NB4 (cell line): ENCODE measurements at regions not wholly inside any gene's neighbourhood (a gene's known extent, or its start where the extent isn't known, plus 50 kb on each side); places are given as distances from the start of the nearest gene placed in this dataset.

Experiments used
- MYC ChIP-seq: IDR thresholded peaks from 2 replicates; pipeline ENCODE4 v1.6.1; 2011; ENCODE audit warnings: low read depth, low read length
- POLR2A ChIP-seq: IDR thresholded peaks from 2 replicates; pipeline ENCODE4 v1.6.1; 2011; ENCODE audit warnings: mild to moderate bottlenecking; ENCODE audit not compliant: insufficient read length; ENCODE audit errors: extremely low read depth
- TF ChIP-seq, protein P1 (sequence below): IDR thresholded peaks from one replicate; pipeline ENCODE4 v1.5.1; 2012; ENCODE audit warnings: low read depth, low read length
- TF ChIP-seq, protein P2 (sequence below): IDR thresholded peaks from 2 replicates; pipeline ENCODE4 v1.6.1; 2011; ENCODE audit warnings: low read depth, low read length

DNA sequence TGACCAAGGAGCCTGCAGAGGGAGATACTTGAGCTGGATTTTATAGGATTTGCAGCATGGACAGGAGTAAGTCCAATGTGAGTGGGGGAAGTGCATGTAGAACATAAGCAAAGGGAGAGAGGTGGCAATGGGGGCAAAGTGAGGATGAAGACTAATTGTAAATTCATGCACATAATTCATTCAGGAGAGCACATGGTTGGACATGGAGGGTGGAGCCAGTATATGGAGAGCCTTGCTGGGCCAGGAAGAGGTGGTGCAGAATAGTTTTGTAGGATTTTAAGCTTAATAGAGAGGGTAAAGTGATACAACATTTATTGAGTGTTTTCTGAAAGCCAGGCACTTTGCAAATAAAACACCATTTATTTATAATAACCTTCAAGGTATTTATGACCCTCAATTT lies 274.3 kb upstream of the C11orf87 start:
- TF ChIP-seq, protein P1, sequence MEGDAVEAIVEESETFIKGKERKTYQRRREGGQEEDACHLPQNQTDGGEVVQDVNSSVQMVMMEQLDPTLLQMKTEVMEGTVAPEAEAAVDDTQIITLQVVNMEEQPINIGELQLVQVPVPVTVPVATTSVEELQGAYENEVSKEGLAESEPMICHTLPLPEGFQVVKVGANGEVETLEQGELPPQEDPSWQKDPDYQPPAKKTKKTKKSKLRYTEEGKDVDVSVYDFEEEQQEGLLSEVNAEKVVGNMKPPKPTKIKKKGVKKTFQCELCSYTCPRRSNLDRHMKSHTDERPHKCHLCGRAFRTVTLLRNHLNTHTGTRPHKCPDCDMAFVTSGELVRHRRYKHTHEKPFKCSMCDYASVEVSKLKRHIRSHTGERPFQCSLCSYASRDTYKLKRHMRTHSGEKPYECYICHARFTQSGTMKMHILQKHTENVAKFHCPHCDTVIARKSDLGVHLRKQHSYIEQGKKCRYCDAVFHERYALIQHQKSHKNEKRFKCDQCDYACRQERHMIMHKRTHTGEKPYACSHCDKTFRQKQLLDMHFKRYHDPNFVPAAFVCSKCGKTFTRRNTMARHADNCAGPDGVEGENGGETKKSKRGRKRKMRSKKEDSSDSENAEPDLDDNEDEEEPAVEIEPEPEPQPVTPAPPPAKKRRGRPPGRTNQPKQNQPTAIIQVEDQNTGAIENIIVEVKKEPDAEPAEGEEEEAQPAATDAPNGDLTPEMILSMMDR, result no peak
- TF ChIP-seq POLR2A (no peak), MYC (no peak)
- TF ChIP-seq, protein P2, sequence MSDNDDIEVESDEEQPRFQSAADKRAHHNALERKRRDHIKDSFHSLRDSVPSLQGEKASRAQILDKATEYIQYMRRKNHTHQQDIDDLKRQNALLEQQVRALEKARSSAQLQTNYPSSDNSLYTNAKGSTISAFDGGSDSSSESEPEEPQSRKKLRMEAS, result no peak
